Gastroesophageal sphincter (tissue), 4 donors: ENCODE measurements at regions not wholly inside any gene's neighbourhood (a gene's known extent, or its start where the extent isn't known, plus 50 kb on each side); places are given as distances from the start of the nearest gene placed in this dataset.

Experiments used
- ATAC-seq: fragments of 150-250 bp; one replicate; pipeline ENCODE4 v1.9.1; 2016; ENCODE audit warnings: mild to moderate bottlenecking, moderate library complexity
- H3K27ac ChIP-seq, 4 donors: fragments of 200-600 bp; sonication (generic) in 3 of 4; 1 replicate in 3 of 4; 2 replicates in 1 of 4; pipeline ENCODE4 v1.5.1; 2016 to 2019
- H3K27me3 ChIP-seq: fragments of 200-600 bp; sonication (generic); one replicate; pipeline ENCODE4 v1.5.1; 2019
- H3K36me3 ChIP-seq, 2 donors: fragments of 200-600 bp; sonication (generic); one replicate each; pipeline ENCODE4 v1.5.1; 2019; ENCODE audit warnings: control low read depth in 1 of 2
- H3K4me1 ChIP-seq, 3 donors: fragments of 200-600 bp; sonication (generic); 1 replicate in 2 of 3; 2 replicates in 1 of 3; pipeline ENCODE4 v1.5.1; 2016 to 2019; ENCODE audit warnings: control low read depth in 2 of 3
- H3K4me3 ChIP-seq, 2 donors: fragments of 200-600 bp; sonication (generic); one replicate each; pipeline ENCODE4 v1.5.1; 2019; ENCODE audit warnings: mild to moderate bottlenecking in 1 of 2, moderate library complexity in 1 of 2
- H3K9me3 ChIP-seq, 3 donors: fragments of 200-600 bp; sonication (generic); one replicate each; pipeline ENCODE4 v1.5.1; 2017 to 2019; ENCODE audit warnings: control low read depth in 2 of 3
- EP300 ChIP-seq: sonication (generic); formaldehyde crosslinking; IDR thresholded peaks from one replicate; pipeline ENCODE4 v1.6.1; 2017; ENCODE audit warnings: antibody characterized with exemption, mild to moderate bottlenecking
- POLR2A ChIP-seq, 2 donors: fragments of 450-650 bp; IDR thresholded peaks; one replicate each; pipeline ENCODE4 v1.6.1; 2017; ENCODE audit warnings: antibody characterized with exemption in 2 of 2, mild to moderate bottlenecking in 2 of 2, moderate library complexity in 1 of 2
- POLR2AphosphoS5 ChIP-seq: sonication (generic); formaldehyde crosslinking; IDR thresholded peaks from one replicate; pipeline ENCODE4 v1.6.1; 2017; ENCODE audit warnings: antibody characterized with exemption
- WGBS, 2 donors: methylation state at CpG; one replicate each; pipeline ENCODE4 v1.1.5; 2018; ENCODE audit warnings: low coverage in 1 of 2; 5-methylcytosine and 5-hydroxymethylcytosine counted together
- TF ChIP-seq, protein P1 (sequence below), 4 experiments: fragments of 200-600 bp in 2 of 4; fragments of 450-650 bp in 2 of 4; sonication (generic) in 1 of 4; IDR thresholded peaks; one replicate each; pipeline ENCODE4 v1.5.1; 2017 to 2019; ENCODE audit warnings: antibody characterized with exemption in 4 of 4, mild to moderate bottlenecking in 2 of 4, moderate library complexity in 2 of 4

GRCh38 chr21:16323596-16323995 is 593.8 kb downstream of the USP25 start:
- no peak for TF ChIP-seq EP300
- TF ChIP-seq POLR2AphosphoS5, result no peak
- no peak for TF ChIP-seq POLR2A (IDR thresholded peaks at IDR 0.05)
- TF ChIP-seq, protein P1, sequence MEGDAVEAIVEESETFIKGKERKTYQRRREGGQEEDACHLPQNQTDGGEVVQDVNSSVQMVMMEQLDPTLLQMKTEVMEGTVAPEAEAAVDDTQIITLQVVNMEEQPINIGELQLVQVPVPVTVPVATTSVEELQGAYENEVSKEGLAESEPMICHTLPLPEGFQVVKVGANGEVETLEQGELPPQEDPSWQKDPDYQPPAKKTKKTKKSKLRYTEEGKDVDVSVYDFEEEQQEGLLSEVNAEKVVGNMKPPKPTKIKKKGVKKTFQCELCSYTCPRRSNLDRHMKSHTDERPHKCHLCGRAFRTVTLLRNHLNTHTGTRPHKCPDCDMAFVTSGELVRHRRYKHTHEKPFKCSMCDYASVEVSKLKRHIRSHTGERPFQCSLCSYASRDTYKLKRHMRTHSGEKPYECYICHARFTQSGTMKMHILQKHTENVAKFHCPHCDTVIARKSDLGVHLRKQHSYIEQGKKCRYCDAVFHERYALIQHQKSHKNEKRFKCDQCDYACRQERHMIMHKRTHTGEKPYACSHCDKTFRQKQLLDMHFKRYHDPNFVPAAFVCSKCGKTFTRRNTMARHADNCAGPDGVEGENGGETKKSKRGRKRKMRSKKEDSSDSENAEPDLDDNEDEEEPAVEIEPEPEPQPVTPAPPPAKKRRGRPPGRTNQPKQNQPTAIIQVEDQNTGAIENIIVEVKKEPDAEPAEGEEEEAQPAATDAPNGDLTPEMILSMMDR (IDR thresholded peaks at IDR 0.05), result no peak
- no peak overlapping the region for H3K27ac ChIP-seq
- WGBS, 2 donors, result 27 to 30% methylated on average over 1 of the region's 1 CpG
- ATAC-seq, result no peak
- H3K27me3 ChIP-seq, result no peaks in the 10 kb centered on the region
- H3K36me3 ChIP-seq, result no peaks in the 10 kb centered on the region
- H3K4me1 ChIP-seq, result peaks cover 0 to 5% (median 0%) of the 10 kb centered on the region in 3 donors
- no peaks in the 10 kb centered on the region for H3K9me3 ChIP-seq
- H3K4me3 ChIP-seq, result no peak overlapping the region

DNA sequence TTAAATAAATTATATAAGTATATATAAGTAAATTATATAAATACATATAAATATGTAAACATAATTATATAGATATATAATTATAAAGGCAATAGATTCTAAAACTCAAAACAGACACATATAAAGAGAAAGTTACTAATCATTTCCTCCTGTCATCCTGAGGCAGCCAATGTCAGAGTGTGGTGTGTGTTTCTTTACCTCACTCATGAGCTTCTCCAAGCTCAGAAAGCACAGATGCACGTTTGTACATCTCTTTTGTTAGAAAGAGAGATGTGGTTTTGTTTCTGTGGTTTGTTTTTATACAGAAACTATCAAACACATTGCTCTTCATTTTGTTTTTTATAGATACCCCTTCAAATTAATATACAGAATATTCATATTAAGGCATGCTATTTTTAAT is 594.8 kb downstream of the USP25 start:
- Histone ChIP-seq H3K9me3 (no peaks in the 10 kb centered on the region), H3K4me1 (peaks cover 0 to 5% (median 0%) of the 10 kb centered on the region in 3 donors), H3K4me3 (no peak overlapping the region), H3K27ac (no peak overlapping the region), H3K36me3 (no peaks in the 10 kb centered on the region), H3K27me3 (no peaks in the 10 kb centered on the region)
- TF ChIP-seq EP300 (no peak), POLR2A (IDR thresholded peaks at IDR 0.05) (no peak), POLR2AphosphoS5 (no peak)
- TF ChIP-seq, protein P1 (IDR thresholded peaks at IDR 0.05), result no peak
- WGBS, 2 donors, result 45 to 69% methylated on average over 1 of the region's 1 CpG
- ATAC-seq, result no peak

DNA sequence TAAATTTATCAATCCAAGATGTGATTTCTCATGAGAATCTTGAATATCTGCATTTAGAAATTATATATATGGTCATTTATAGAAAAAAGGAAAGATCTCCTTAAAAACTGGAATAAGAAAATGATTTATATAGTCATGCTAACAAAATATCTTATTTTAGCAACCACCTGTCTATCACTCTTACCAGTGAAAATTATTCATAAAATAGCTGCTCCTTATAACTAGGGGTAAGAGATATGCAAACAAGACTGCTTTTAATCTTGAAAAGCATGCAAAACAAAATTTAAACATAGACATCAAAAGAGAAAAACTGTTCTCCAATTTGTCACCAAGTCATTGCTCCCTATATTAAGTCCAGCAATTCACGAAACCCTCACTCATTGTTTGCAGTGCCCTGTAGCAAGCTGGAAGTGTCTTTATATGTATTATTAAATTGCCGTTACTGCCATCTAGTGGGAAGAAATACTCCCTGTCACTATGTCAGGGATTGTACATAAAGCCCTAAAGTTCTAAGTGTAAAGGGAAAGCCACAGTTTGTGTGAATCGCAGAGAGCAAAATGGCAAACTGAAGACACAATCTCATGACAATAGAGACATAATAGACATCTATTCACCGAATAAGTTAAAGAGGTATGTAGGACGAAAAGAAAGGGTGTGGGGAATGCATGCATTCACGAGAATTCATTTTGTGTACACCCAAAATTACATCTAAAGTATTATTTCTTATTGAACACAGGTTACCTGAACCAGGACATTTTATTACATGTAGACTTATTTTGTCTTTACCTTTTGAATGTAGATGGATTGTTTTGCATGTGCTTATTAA is 600.5 kb downstream of the USP25 start:
- H3K27ac ChIP-seq, result no peak overlapping the region
- 22 to 33% methylated on average over 6 of the region's 6 CpGs for WGBS, 2 donors
- no peak for TF ChIP-seq EP300
- TF ChIP-seq POLR2AphosphoS5, result no peak
- TF ChIP-seq, protein P1 (IDR thresholded peaks at IDR 0.05), result peak; percentile 52 to 82 (median 66)
- TF ChIP-seq POLR2A (IDR thresholded peaks at IDR 0.05), result no peak
- no peak overlapping the region for H3K4me3 ChIP-seq
- H3K4me1 ChIP-seq, result peaks cover 0 to 6% (median 0%) of the 10 kb centered on the region in 3 donors
- no peaks in the 10 kb centered on the region for H3K27me3 ChIP-seq
- ATAC-seq, result peak; percentile 86
- no peaks in the 10 kb centered on the region for H3K36me3 ChIP-seq
- no peaks in the 10 kb centered on the region for H3K9me3 ChIP-seq

DNA sequence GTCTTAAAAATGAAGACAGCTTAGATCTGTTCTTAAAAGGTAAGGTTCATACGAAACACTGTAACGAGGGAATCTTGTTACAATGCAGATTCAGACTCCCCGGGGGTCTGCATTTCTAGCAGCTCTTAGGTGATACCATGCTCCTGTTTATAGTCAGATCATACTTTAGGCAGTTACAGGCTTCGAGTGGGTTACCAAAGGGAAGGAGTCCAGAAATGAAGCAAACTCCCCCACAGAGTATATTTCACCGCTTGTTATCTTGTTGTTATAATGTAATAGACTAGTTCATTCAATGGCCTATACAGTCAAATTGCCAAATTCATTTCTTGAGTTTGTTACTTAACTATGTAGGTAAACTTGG is 601.1 kb downstream of the USP25 start:
- Histone ChIP-seq H3K36me3 (no peaks in the 10 kb centered on the region), H3K27ac (no peak overlapping the region), H3K4me3 (no peak overlapping the region), H3K9me3 (no peaks in the 10 kb centered on the region), H3K4me1 (peaks cover 0 to 6% (median 0%) of the 10 kb centered on the region in 3 donors), H3K27me3 (no peaks in the 10 kb centered on the region)
- ATAC-seq, result no peak
- 56 to 61% methylated on average over 5 of the region's 5 CpGs for WGBS, 2 donors
- TF ChIP-seq POLR2A (IDR thresholded peaks at IDR 0.05) (no peak), EP300 (no peak)

DNA sequence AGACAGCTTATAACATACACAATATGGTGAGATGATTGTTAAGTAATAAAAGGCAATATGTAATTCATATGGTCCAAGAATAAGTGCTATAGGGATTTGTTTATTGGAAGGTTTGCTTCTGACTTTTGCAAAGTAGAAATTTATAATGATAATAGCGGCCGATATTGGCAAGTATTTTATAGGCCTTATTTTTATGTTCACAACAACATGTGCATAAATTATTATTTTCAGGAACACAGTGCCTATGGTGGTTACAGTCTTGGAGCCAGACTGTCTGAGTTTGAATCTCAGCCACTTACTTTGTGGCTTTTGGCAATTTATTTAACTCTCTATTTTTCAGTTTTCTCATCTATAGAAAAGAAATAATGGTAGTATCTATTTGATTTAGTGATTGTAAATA is 607.5 kb downstream of the USP25 start:
- Histone ChIP-seq H3K27me3 (no peaks in the 10 kb centered on the region), H3K9me3 (no peaks in the 10 kb centered on the region), H3K27ac (no peak overlapping the region), H3K36me3 (no peaks in the 10 kb centered on the region), H3K4me3 (no peak overlapping the region), H3K4me1 (no peaks in the 10 kb centered on the region)
- no peak for TF ChIP-seq EP300
- no peak for TF ChIP-seq POLR2AphosphoS5
- no peak for TF ChIP-seq POLR2A (IDR thresholded peaks at IDR 0.05)
- TF ChIP-seq, protein P1 (IDR thresholded peaks at IDR 0.05), result no peak
- 90 to 100% methylated on average over 2 of the region's 2 CpGs for WGBS, 2 donors
- no peak for ATAC-seq
